ENCODE measurements at regions not wholly inside any gene's neighbourhood (a gene's known extent, or its start where the extent isn't known, plus 50 kb on each side); places are given as distances from the start of the nearest gene placed in this dataset.

GRCh38 chr3:41031401-41031800 is 167.9 kb upstream of the CTNNB1 start:
- in situ Hi-C loops (cut with HindIII; ENCODE audit: low pct_unique_long_range_greater_than_20kb, low sequenced_read_pairs) (no loop called here), intact Hi-C loops (cut with micrococcal nuclease; ENCODE audit: unreplicated experiment) (no loop called here)
- H3K4me3 ChIP-seq (ENCODE audit: low read depth in 2 of 2, low read length in 2 of 2), result no peak overlapping the region
- DNase-seq (ENCODE audit: low read depth, low spot score) (no peak), ATAC-seq (no peak)
- no peak overlapping the region for H3K27ac ChIP-seq (ENCODE audit: low read length)
- H3K4me1 ChIP-seq (ENCODE audit: control insufficient read depth, insufficient read depth, low read length), result no peaks in the 10 kb centered on the region
- CTCF ChIA-PET, result no interaction called here
- H3K36me3 ChIP-seq (ENCODE audit: control insufficient read depth, insufficient read depth, low read length), result no peaks in the 10 kb centered on the region
- POLR2A ChIA-PET, result no interaction called here
- H3K9me3 ChIP-seq (ENCODE audit: control insufficient read depth, insufficient read depth, low read depth, low read length), result no peaks in the 10 kb centered on the region
- H3K27me3 ChIP-seq (ENCODE audit: control insufficient read depth, insufficient read depth, low read length), result no peaks in the 10 kb centered on the region; the same call in 1 of the 2 replicates
- no peak for TF ChIP-seq TCF7L2 (IDR thresholded peaks at IDR 0.05; ENCODE audit: low read depth, low read length)
- no peak for TF ChIP-seq SIN3A (IDR thresholded peaks at IDR 0.05; ENCODE audit: borderline replicate concordance, insufficient read depth, low read depth, low read length)
- TF ChIP-seq REST (IDR thresholded peaks at IDR 0.05; ENCODE audit: insufficient read depth in 1 of 2, low read depth in 2 of 2, low read length in 1 of 2), result no peak
- no TSS peak for BruUV-seq (replicated peaks)

- no peaks in the 10 kb centered on the region; the same call in 1 of the 2 replicates for H3K27me3 ChIP-seq (ENCODE audit: control insufficient read depth, insufficient read depth, low read length)
- no peak overlapping the region for H3K27ac ChIP-seq (ENCODE audit: low read length)
- no peaks in the 10 kb centered on the region for H3K9me3 ChIP-seq (ENCODE audit: control insufficient read depth, insufficient read depth, low read depth, low read length)
- in situ Hi-C loops (cut with HindIII; ENCODE audit: low pct_unique_long_range_greater_than_20kb, low sequenced_read_pairs), result no loop called here
- H3K4me3 ChIP-seq (ENCODE audit: low read depth in 2 of 2, low read length in 2 of 2), result no peak overlapping the region
- no peak for ATAC-seq
- H3K4me1 ChIP-seq (ENCODE audit: control insufficient read depth, insufficient read depth, low read length), result no peaks in the 10 kb centered on the region
- no peak for TF ChIP-seq TCF7L2 (IDR thresholded peaks at IDR 0.05; ENCODE audit: low read depth, low read length)
- no peak for TF ChIP-seq POLR2AphosphoS5 (IDR thresholded peaks at IDR 0.05; ENCODE audit: low read depth, low read length)
- no peak for TF ChIP-seq REST (IDR thresholded peaks at IDR 0.05; ENCODE audit: insufficient read depth in 1 of 2, low read depth in 2 of 2, low read length in 1 of 2)
- TF ChIP-seq SIN3A (IDR thresholded peaks at IDR 0.05; ENCODE audit: borderline replicate concordance, insufficient read depth, low read depth, low read length), result no peak
- no peak for TF ChIP-seq CTCF (IDR thresholded peaks at IDR 0.05)
- no peaks in the 10 kb centered on the region for H3K36me3 ChIP-seq (ENCODE audit: control insufficient read depth, insufficient read depth, low read length)
- CTCF ChIA-PET, result no interaction called here
- BruUV-seq (replicated peaks), result no TSS peak
- no peak for DNase-seq (ENCODE audit: low read depth, low spot score)
- POLR2A ChIA-PET, result no interaction called here
- intact Hi-C loops (cut with micrococcal nuclease; ENCODE audit: unreplicated experiment), result no loop called here
Observed at GRCh38 chr3:41033956-41034519, 165.3 kb upstream of the CTNNB1 start.
